ENCODE measurements at regions not wholly inside any gene's neighbourhood (a gene's known extent, or its start where the extent isn't known, plus 50 kb on each side); places are given as distances from the start of the nearest gene placed in this dataset.

- DNase-seq (ENCODE audit: low read depth) = no peak
These were observed 149.1 kb downstream of the BMP4 start for GRCh38 chr14:53807542-53807941.

- DNase-seq (ENCODE audit: low read depth) = no peak
These were observed 149.5 kb downstream of the BMP4 start for GRCh38 chr14:53807108-53807507.

GRCh38 chr14:53796734-53797133 lies 159.9 kb downstream of the BMP4 start:
- DNase-seq (ENCODE audit: low read depth) = no peak

GRCh38 chr14:53793790-53794505 lies 162.7 kb downstream of the BMP4 start:
- peak; percentile 57 for DNase-seq (ENCODE audit: low read depth)

GRCh38 chr14:53792909-53793308 lies 163.7 kb downstream of the BMP4 start:
- DNase-seq (ENCODE audit: low read depth) = no peak

- no peak for DNase-seq (ENCODE audit: low read depth)
These were observed 165.7 kb downstream of the BMP4 start for GRCh38 chr14:53790731-53791500.

- no peak for DNase-seq (ENCODE audit: low read depth)
These were observed 168.1 kb downstream of the BMP4 start for GRCh38 chr14:53788566-53788965.

GRCh38 chr14:53786045-53786444 lies 170.6 kb downstream of the BMP4 start:
- peak; percentile 22 for DNase-seq (ENCODE audit: low read depth)

GRCh38 chr14:53784688-53785087 lies 171.9 kb downstream of the BMP4 start:
- peak; percentile 18 for DNase-seq (ENCODE audit: low read depth)

- DNase-seq (ENCODE audit: low read depth) = no peak
These were observed 173.4 kb downstream of the BMP4 start for GRCh38 chr14:53783256-53783655.

- DNase-seq (ENCODE audit: low read depth) = no peak
These were observed 176.5 kb downstream of the BMP4 start for GRCh38 chr14:53780051-53780555.

- DNase-seq (ENCODE audit: low read depth) = no peak
These were observed 177.3 kb downstream of the BMP4 start for GRCh38 chr14:53779301-53779700.

- no peak for DNase-seq (ENCODE audit: low read depth)
These were observed 178.4 kb downstream of the BMP4 start for GRCh38 chr14:53778263-53778662.

- DNase-seq (ENCODE audit: low read depth) = no peak
These were observed 183.7 kb downstream of the BMP4 start for GRCh38 chr14:53772936-53773335.

- no peak for DNase-seq (ENCODE audit: low read depth)
These were observed 189.1 kb downstream of the BMP4 start for GRCh38 chr14:53767566-53767965.

- no peak for DNase-seq (ENCODE audit: low read depth)
These were observed 190.0 kb downstream of the BMP4 start for GRCh38 chr14:53766601-53767000.

GRCh38 chr14:53766106-53766505 lies 190.5 kb downstream of the BMP4 start:
- no peak for DNase-seq (ENCODE audit: low read depth)

- no peak for DNase-seq (ENCODE audit: low read depth)
These were observed 191.8 kb downstream of the BMP4 start for GRCh38 chr14:53764846-53765245.

- DNase-seq (ENCODE audit: low read depth) = no peak
These were observed 198.5 kb downstream of the BMP4 start for GRCh38 chr14:53758141-53758540.

GRCh38 chr14:53757732-53758131 lies 198.9 kb downstream of the BMP4 start:
- DNase-seq (ENCODE audit: low read depth) = no peak

GRCh38 chr14:53751650-53752049 lies 205.0 kb downstream of the BMP4 start:
- DNase-seq (ENCODE audit: low read depth) = no peak

- no peak for DNase-seq (ENCODE audit: low read depth)
These were observed 207.9 kb downstream of the BMP4 start for GRCh38 chr14:53748691-53749090.

- DNase-seq (ENCODE audit: low read depth) = peak; percentile 53
These were observed 211.8 kb downstream of the BMP4 start for GRCh38 chr14:53744857-53745256.
